Kidney (tissue), 13 donors: ENCODE measurements at regions not wholly inside any gene's neighbourhood (a gene's known extent, or its start where the extent isn't known, plus 50 kb on each side); places are given as distances from the start of the nearest gene placed in this dataset.

ENCODE experiments used
- DNase-seq, 5 donors: peaks; one replicate each; pipeline ENCODE4 v3.0.0-alpha.2; 2013 to 2020
- FAIRE-seq: peaks from 2 replicates; lab custom pipeline; 2012; peaks lifted over from hg19 to GRCh38; lab: Jason Lieb, UNC
- H3K27ac ChIP-seq, 2 donors: one replicate each; pipeline ENCODE4 v1.7.0; 2013; ENCODE audit warnings: low read depth in 2 of 2, low read length in 2 of 2, inconsistent platforms in 1 of 2
- H3K27me3 ChIP-seq: one replicate; pipeline ENCODE4 v1.7.1; 2013; ENCODE audit warnings: low read length, inconsistent platforms; ENCODE audit not compliant: control insufficient read depth, insufficient read depth
- H3K36me3 ChIP-seq, 3 donors: one replicate each; pipeline versions ENCODE4 v1.7.0 to v1.7.1; 2013; ENCODE audit warnings: low read length in 3 of 3, control low read depth in 1 of 3, inconsistent platforms in 1 of 3; ENCODE audit not compliant: insufficient read depth in 3 of 3, control insufficient read depth in 2 of 3
- H3K4me1 ChIP-seq, 3 donors: one replicate each; pipeline versions ENCODE4 v1.7.0 to v1.7.1; 2013; ENCODE audit warnings: low read length in 3 of 3, inconsistent platforms in 1 of 3, low read depth in 1 of 3; ENCODE audit not compliant: control insufficient read depth in 2 of 3, insufficient read depth in 2 of 3
- H3K4me3 ChIP-seq, 3 donors: one replicate each; pipeline versions ENCODE4 v1.7.0 to v1.8.1; 2013; ENCODE audit warnings: low read length in 3 of 3, control low read depth in 1 of 3, inconsistent platforms in 1 of 3
- H3K9ac ChIP-seq, 3 donors: one replicate each; pipeline versions ENCODE4 v1.7.0 to v1.7.1; 2013; ENCODE audit warnings: low read length in 3 of 3, control low read depth in 1 of 3, inconsistent platforms in 1 of 3
- H3K9me3 ChIP-seq, 3 donors: one replicate each; pipeline versions ENCODE4 v1.7.0 to v1.7.1; 2013; ENCODE audit warnings: low read length in 3 of 3, control low read depth in 1 of 3, inconsistent platforms in 1 of 3; ENCODE audit not compliant: control insufficient read depth in 2 of 3, insufficient read depth in 1 of 3
- CTCF ChIP-seq: IDR thresholded peaks from 3 replicates; pipeline ENCODE4 v1.5.1; 2012; ENCODE audit warnings: mild to moderate bottlenecking, moderate library complexity, borderline replicate concordance; ENCODE audit not compliant: insufficient read depth; ENCODE audit errors: extremely low read depth
- intact Hi-C: fragments of 100-400 bp; cut with DNase I; formaldehyde crosslinking; loops from one replicate; pipeline ENCODE4 v1.11.1; 2022
- donor health status: control.
- donor health status: control.
- donor health status: control.
- donor health status: control.
- donor health status: control.
- donor health status: DM: yes; HTN: yes; CAD: no.
- donor health status: Normal renal cell carcinoma (clear cell type).

- no peak for FAIRE-seq
Observed at GRCh38 chr2:21996339-21996738, 872.6 kb downstream of the TDRD15 start.

DNA sequence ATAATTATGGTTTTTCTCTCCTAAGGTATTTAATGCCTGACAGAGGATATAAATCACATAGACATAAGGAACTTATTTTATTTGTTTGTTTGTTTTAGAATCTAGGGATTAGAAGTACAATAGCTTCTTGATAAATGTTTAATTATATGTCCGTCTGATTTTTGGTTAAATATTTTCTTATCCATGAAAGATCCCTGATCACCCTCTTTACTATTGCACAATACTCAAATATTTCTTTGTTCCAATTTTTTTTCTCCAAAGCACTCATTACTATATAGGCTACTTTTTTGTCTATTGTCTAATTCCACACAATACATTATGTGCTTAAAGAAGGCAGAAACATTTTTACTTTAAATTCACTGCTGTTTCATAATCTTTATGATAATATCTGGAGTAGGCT is 875.8 kb downstream of the TDRD15 start:
- intact Hi-C loops, result no loop called here
- no peak for TF ChIP-seq CTCF
- Histone ChIP-seq H3K36me3 (no peaks in the 10 kb centered on the region), H3K9me3 (peaks cover 0 to 3% (median 0%) of the 10 kb centered on the region in 3 donors), H3K4me3 (no peak overlapping the region), H3K4me1 (no peaks in the 10 kb centered on the region), H3K27me3 (no peaks in the 10 kb centered on the region), H3K27ac (no peak overlapping the region), H3K9ac (no peak overlapping the region)
- no peak for FAIRE-seq
- DNase-seq, result no peak

More at GRCh38 chr2:21996339-21996738, 872.6 kb downstream of the TDRD15 start:
- H3K4me3 ChIP-seq, result no peak overlapping the region
- H3K9me3 ChIP-seq, result peaks cover 0 to 13% (median 0%) of the 10 kb centered on the region in 3 donors
- H3K9ac ChIP-seq, result no peak overlapping the region
- no peaks in the 10 kb centered on the region for H3K27me3 ChIP-seq
- intact Hi-C loops, result no loop called here
- H3K4me1 ChIP-seq, result no peaks in the 10 kb centered on the region
- DNase-seq, result no peak
- no peak for TF ChIP-seq CTCF
- H3K36me3 ChIP-seq, result no peaks in the 10 kb centered on the region
- no peak overlapping the region for H3K27ac ChIP-seq

- FAIRE-seq (no peak), DNase-seq (no peak)
- Histone ChIP-seq H3K9ac (no peak overlapping the region), H3K36me3 (no peaks in the 10 kb centered on the region), H3K27me3 (no peaks in the 10 kb centered on the region), H3K4me1 (no peaks in the 10 kb centered on the region), H3K9me3 (no peaks in the 10 kb centered on the region), H3K4me3 (no peak overlapping the region), H3K27ac (no peak overlapping the region)
- TF ChIP-seq CTCF, result no peak
- intact Hi-C loops, result no loop called here
Observed at GRCh38 chr2:22002066-22002465, 878.3 kb downstream of the TDRD15 start.

- H3K36me3 ChIP-seq, result no peaks in the 10 kb centered on the region
- no peak for TF ChIP-seq CTCF
- H3K4me1 ChIP-seq, result no peaks in the 10 kb centered on the region
- no peak overlapping the region for H3K9ac ChIP-seq
- intact Hi-C loops, result no loop called here
- no peak overlapping the region for H3K4me3 ChIP-seq
- no peaks in the 10 kb centered on the region for H3K27me3 ChIP-seq
- DNase-seq (no peak), FAIRE-seq (no peak)
- H3K9me3 ChIP-seq, result no peaks in the 10 kb centered on the region
- no peak overlapping the region for H3K27ac ChIP-seq
Observed at GRCh38 chr2:22003270-22003669, 879.5 kb downstream of the TDRD15 start.
